ENCODE measurements at regions not wholly inside any gene's neighbourhood (a gene's known extent, or its start where the extent isn't known, plus 50 kb on each side); places are given as distances from the start of the nearest gene placed in this dataset.

DNA sequence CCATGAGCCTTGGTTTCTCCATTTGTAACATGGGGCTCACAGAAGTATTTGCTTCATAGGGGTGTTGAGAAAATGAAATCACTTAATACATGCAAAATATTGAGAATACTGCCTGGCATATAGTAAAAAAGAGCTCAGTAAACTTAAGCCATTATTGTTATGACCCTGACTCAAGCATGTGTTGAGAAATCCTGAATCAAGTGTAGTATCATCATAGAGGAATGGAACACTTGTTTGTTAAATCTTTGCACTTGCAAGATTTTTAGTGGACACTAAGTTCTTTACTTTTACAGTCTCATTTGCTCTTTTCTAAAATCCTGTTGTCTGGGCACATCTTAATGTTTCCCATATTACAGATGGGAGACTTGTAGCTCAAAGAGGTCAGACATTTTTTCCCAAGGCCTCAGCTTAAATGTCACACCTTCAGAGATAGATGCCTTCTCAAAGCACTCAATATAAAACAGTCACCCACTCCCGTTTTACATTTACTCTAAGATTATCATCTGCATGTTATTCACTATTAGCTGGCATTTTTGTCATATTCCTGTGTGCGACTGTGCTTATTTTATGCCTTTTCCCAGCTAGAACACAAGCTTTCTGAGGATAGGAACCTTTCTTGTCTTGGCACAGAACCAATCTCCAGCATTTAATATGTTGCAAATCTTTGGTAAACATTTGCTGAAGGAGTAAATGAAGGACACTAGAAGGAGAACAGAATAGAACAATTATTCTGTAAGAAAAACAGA, 250.0 kb upstream of the TNC start:
- DNase-seq (ENCODE audit: low spot score) = no peak

DNA sequence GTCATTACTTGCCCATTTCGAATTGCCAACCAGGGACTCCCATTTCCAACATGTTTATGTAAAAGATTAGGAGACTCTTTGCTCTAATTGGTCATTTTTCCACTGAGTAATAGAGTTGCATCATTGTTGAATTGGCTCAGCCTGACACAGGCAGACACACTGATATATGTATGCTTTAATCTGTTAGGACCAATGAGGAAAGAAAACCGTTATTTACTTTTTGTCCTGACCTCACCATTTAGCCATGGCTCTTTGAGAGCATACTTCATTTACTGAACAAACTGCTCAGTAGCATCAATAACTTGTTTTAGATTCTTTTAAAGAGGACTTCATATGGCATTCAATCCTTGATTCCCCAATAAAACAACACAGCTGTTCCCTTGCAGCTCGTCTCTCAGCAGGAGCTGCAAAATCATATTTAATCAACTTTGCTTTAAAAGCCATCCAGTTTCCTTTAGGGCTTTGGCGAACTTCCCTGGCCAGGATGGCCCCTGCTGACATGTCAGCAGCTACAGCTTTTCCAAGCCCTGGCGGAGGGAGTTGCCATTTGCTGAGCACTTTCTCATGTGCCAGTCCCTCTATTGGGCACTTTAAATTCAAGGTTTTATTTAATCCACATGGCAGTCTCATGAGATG, 251.5 kb upstream of the TNC start:
- DNase-seq (ENCODE audit: low spot score) = no peak

DNA sequence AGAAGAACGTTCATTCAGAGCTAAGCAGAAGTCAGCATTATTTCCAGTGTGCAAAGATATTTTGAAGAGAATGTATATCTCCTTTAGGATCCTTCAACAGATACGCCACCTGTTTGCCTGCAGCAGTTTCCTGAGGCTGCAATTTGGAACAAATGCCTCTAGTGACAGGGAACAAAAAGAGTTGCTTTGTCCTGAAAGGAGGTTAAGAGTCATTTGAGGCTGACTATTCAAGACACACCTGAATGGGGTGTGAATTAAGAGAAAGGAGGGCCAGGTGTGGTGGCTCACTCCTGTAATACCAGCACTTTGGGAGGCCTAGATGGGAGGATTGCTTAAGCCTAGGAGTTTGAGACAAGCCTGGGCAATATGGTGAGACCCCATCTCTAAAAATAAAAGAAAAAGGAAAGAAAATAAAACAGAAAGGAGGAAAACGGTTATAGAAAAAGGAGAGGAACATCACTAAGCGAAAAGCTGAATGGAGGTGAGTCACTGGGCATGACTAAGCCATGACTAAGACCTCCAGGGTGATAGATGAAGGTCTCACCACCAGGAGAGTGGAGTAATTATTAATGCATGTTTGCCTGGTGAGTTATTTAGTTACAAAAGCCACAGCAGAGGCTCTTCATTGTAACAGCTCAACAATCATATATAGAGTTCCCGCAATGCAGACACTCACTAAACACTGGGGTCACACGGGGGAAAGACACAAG, 255.2 kb upstream of the TNC start:
- no peak for DNase-seq (ENCODE audit: low spot score)

DNA sequence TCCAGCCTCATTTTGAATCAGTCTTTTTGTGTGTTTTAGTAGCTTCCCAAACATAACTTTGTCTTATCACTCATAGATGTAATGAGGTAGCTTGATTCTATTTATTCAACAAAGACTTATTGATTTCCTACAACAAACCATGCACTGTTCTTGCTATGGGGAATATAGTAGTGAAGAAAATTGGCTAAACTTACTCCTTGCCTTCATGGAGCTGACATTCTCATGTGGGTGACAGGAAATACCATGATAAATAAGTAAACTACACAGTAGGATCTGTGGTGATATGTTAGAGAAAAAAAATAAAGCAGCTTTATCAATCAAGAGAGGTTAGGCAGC, 255.7 kb upstream of the TNC start:
- DNase-seq (ENCODE audit: low spot score) = no peak

DNA sequence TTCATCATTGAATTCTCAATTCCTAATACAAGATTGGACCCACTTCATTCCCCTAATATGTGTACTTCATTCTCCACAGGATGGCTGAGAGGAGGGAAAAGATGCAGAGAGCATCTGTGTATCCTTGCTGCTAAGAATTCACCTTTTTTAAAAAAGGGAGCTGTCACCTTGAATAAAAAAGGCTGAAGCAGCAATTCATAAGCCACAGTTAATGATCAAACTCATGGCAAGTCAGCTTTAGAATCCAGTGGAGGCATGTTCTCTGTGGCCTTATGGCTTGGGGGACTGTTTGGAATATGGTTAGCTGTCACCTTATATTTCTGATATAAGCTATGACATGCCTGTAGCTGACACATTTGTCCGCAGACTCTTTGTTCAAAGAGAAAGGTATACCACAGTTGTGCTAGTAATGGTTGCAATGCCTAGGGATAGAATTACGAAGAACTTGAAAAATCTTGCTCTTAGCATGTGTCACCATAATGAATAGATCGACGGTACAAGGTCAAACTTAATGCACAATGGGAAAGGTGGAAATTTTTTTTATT, 256.8 kb upstream of the TNC start:
- DNase-seq (ENCODE audit: low spot score) = no peak

DNA sequence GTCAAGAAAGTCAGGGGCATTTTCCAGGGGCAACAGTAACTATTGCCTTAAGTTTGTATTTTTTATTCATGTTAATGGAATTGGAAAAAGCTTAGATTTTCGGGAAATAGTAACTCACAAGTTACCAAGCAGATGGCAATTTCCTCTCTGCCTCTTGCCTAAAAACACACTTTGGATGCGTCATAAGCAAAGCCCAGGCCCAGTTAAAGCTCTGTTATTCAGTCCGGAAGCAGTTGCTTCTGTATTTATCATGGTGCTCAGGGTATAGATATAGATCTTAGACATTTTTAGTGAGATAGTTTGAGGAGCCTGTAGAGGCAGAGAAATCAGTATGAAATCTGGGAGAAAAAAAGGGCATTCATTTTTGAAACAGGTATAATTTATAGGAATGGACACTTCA, 260.3 kb upstream of the TNC start:
- DNase-seq (ENCODE audit: low spot score) = no peak

DNA sequence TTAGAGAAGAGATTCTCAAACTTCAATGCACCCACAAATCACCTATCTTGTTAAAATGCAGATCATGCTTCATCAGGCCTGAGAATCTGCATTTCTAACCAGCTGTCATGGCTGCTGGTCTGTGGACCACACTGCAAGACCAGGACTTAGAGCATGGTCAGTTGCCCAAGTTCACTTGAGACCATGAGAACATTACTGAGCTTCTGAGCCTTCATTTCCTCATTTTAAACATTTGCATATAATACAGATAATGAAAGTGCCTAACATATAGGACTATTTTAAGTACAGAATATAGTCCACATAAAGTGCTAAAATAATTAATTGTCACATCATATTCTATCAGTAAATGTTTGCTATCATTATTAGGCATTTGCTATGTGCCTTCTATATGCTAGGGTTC, 260.8 kb upstream of the TNC start:
- DNase-seq (ENCODE audit: low spot score) = no peak

DNA sequence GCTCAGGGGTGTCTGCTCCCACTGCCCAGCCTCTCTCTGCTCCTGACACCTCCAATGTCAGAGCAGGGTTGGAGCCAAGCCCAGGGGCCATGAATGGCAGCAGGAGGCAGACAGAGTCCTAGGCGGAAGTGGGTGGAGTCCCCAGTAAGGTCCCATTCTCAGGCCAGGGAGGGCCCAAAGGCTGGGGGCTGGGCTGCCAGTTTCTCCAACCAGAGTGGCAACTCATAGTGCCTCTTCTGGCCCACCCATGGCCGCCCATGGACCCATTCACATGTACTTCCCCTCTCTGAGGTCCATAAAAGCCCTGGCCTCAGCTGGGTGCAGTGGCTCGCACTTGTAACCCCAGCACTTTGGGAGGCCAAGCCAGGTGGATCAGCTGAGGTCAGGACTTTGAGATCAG, 261.8 kb upstream of the TNC start:
- no peak for DNase-seq (ENCODE audit: low spot score)

DNA sequence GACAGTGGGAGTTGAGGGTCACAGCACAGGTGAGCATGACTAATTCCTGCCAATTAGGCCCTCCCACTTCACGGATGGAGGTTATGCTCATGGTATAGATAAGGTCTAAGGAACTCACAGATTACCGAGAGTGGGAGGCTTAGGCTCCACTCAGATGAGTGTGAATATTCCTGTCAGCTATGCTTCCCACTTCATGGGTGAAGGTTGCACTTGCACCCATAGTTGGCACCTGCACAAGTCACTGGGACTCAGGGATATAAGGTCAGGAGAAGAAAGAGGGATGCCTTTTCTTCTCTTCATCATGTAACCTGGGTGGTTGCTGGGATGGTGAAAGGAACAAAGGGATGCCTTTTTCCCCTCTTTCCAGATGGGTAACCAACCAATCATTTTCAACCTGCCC, 264.9 kb upstream of the TNC start:
- no peak for DNase-seq (ENCODE audit: low spot score)

DNA sequence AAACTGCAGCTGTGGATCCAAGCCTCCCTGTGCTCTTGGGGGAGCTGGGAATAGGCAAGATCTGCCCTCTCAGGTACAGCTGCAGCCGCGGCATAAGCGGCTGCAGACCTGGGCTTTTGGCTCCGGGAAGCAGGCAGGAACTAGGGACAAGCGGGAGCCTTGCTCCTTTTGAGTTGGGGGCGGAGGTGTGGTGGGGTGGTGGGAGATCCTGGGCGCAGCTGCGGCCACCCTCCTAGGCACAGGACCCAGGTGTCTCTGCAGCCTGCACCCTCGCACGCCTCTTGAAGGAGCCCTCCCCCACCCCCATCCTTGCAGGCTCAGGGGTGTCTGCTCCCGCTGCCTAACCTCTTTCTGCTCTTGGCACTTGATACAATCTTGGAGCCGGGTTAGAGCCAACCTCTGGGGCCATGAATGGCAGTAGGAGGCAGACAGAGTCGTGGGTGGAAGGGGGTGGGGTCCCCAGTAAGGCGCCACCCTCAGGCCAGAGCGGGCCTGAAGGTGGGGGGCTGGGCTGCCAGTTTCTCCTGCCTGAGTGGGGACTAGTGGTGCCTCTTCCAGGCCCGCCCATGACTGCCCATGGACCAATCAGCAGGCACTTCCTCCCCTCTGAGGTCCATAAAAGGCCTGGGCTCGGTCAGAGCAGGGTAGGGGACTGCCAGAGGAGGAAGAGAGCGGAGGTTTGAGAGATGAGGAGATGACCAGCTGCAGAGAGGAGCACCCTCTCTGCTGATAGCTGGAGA, 267.6 kb upstream of the TNC start:
- no peak for DNase-seq (ENCODE audit: low spot score)

DNA sequence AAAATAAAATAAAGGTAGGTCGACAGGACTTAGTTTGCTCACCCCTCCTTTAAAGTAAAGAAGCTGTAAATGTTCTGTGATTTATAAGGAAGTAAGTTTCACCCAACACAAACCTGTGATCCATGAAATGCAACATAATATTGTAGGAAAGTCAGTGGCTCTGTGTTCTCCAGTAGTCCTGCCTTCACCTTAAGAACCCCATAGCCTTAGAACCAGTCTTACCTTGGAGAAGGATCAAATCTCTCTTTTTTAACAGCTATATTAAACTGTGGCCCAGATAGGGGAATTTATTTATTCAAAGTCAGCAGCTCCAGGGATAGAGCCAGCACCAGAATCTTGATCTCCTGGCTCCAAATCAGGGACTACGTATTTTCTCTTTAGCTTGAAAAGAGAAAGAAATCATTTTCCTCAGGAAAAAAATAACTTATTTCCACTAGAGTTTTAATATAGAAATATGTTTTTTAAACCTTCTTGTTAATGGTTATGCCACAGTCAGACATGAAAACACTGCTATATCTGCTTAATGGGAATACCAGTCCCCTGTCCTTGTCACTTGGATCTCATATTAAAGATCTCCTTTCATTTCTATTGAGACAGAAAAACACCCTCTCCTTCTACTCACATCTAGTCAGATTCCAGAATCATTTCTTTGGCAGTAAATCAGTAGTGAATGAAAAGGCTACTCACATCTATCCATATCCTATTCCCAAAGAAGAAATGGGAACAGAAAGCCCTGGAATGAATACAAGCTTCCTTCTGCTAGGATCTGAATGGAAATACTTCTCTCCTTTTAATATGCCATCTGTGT, 269.2 kb upstream of the TNC start:
- DNase-seq (ENCODE audit: low spot score) = peak; percentile 15

DNA sequence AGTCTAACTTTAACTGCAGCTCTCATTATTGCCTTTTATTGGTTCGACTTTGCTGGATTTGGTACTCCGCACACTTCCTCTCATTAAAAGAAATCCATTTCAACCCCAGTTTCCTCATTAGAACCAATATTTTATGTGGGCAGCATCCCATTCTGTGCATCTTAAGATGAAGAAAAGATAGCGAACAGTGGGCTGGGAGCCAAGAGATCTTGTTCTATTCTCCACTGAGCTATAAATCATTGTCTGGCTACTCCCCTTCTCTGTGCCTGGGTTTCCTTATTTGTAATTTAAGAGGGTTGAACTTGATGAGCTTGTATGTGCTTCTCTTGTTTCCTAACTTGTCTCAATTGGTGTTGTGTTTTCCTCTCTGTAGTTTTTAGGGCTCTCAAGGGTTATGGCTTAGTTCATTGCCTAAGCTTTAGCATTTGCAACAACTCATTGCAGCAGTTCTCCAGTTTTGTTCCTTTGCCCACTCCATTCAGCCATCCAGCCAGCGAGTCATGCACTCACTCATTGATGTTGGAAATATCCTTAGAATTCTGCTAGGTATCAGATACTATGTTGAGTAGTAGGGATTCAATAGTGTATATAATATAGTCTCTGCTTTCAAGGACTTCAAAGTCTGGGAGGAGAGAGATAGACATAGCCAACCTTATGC, 273.3 kb upstream of the TNC start:
- no peak for DNase-seq (ENCODE audit: low spot score)

DNA sequence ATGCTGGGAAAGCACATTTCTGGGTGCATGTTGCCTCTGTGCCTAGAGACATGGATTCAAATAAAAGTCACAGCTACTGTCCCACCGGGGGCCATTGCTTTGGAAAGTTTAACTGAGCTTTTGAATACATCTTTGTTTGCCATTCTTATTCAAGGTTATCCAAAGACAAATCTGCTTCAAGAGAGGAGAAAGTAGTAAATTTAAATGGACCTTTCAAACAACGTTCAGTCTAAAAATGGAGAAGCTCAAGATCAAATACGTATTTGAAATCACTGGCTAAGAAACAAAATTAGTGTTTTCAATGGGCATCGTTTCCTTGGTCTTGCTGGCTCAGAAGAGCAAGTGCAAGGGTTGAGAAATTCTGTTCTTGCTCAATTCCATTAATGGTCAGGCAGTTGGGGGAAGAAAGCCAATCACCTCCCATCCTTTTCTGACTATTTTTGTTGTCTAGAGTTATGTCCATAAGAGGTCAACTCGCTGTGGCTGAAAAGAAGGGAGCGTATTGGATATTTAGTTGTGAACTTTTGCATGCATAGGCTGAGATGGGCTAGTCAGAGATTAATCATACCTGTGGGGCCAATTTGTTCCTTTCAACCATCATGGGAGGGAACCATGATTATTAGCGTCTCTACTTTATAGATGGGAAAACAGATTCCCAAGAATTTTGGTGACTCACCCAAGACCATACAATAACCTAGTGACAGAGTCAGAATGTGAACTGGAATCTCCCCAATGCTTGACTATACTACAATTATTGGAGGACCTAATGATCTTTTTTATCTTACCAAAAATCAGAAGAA, 276.2 kb upstream of the TNC start:
- DNase-seq (ENCODE audit: low spot score) = peak; percentile 55

DNA sequence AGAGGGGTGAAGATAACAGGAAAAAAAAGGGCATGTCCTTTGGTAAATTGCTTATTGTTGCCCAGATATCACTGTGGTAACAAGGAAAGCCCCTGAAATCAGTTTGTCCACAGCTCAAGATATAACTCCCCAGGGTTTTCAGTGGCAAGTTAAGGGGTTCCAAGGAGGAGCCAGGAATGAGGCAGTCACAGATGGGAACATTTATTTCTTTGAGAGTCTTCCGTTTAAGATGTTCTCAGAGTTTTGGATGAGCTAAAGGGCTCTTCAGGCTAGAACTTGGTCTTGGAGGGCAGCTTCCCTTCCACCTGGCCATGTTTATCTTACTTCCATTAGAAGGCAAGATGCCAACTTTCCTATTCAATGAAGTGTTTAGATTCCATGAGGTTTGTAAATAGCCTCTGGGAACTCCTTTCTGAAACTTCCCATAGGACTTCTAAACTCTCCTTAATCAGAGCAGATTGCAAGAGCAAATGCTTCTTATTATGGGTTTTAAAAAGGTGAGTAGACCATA, 277.6 kb upstream of the TNC start:
- no peak for DNase-seq (ENCODE audit: low spot score)

DNA sequence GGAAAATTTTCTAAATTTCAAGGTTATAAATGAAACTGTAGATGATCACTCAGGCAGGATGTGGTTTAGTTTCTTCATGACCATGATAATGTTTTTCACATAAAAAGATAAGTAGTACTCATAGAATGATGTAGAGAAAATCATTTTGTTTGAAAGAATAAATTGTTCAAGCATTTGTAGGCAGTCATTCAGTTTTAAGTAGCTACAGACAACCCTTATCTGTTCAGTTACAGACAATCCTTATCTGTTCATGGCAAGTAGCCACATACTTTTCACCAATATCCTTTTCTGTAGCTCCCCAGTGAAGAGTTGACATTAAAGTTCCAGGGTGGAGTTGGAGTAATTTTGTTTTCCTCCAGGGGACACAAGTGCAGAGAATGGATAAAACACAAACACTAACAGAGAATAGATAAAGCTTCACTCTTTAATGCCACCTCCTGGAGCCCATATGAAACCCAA, 278.1 kb upstream of the TNC start:
- DNase-seq (ENCODE audit: low spot score) = no peak

DNA sequence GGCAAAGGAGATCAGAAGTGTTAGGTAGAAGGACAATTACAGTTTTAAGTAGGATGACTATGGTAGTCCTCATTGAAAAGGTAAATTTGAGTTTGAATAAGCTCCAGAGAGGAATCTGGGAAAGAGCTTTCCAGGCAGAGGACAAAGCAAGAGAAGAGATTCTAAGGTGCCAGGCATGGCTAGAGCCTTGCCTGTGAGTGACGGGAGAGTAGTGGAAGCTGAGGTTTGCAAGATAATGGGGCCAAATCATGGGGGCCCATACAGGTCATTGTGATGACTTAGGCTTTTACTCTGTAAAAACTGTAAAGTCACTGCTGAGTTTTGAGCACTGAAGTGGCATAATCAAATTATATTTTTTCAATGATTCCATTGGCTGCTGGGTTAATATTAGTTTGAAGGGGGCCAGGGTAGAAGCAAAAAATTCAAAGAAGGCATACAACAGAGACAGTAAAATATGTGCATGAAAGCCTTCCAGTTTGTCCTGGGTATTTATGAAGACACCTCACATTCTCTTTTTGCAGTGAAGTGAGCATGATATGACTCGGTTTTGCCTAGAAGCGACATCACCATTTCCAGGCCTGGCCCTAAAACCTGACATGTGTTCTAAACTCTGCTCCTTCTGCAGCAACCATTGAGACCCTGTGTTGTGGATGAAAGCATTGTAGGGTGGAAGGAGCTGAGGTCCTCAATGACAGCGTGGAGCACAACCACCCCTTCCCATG, 279.8 kb upstream of the TNC start:
- no peak for DNase-seq (ENCODE audit: low spot score)

DNA sequence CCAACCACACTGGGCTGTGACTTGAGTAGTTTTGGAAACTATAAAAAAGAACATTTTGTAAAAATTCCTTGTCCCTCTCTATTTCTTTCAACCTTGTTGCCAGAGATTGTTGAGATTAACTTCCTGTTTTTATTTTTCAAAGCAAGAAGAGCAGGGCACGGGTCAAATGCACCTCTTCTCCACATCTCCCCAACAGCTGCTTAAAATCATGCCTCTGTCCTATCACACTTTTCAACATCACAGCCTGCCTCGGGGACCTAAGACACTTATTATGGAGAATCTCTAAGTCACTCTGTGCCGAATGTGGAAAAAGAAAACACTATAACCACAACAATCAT, 280.3 kb upstream of the TNC start:
- DNase-seq (ENCODE audit: low spot score) = no peak

DNA sequence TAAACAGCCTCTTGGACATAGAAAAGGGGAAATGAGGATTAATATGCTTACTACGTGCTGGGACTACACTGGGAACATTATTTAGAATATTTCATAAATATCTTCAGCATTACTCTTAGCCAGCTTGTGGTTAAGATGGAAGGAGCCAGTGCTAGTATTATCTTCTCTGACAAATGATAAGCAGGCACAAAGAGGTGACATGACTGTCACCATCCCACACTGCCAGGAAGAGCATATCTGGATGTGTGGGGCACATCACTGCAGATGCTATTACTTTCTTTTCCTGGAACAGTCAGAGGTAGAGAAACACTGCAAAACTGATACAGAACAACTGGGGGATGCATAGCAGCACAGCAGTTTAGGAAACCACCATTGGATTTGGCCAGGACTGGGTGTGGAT, 281.0 kb upstream of the TNC start:
- no peak for DNase-seq (ENCODE audit: low spot score)

DNA sequence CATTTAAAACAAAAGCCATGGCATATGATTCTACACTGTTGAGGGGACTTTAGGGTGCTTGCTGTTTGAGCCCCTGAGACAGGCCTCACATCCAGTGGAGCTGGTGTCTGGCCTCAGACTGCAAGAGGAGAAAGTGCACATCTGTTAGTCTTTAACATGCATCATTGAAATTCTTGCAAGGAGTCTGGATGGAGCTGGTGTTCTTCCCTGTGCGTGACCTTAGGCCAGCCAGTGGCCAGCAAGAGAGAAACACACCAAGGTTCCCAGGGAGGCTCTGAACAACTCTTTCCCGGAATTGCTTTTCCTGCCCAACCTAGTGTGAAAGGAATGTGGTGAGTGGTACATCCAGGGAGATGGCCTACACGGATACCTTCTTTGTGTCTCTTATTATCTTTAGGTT, 282.8 kb upstream of the TNC start:
- DNase-seq (ENCODE audit: low spot score) = no peak
